B cell (primary cell): ENCODE measurements at regions not wholly inside any gene's neighbourhood (a gene's known extent, or its start where the extent isn't known, plus 50 kb on each side); places are given as distances from the start of the nearest gene placed in this dataset.

ENCODE experiments used
- EZH2 ChIP-seq: IDR thresholded peaks from 2 replicates; pipeline ENCODE4 v1.6.1; 2012; ENCODE audit warnings: borderline replicate concordance, low read depth, mild to moderate bottlenecking, moderate library complexity, low read length; ENCODE audit not compliant: insufficient read depth, poor library complexity, severe bottlenecking
- TF ChIP-seq, protein P1 (sequence below): fragments of 200-600 bp; IDR thresholded peaks from one replicate; pipeline ENCODE4 v1.8.0; 2022; ENCODE audit warnings: antibody characterized with exemption, mild to moderate bottlenecking

GRCh38 chr6:4371207-4371921, 236.0 kb upstream of the ECI2 start:
- TF ChIP-seq, protein P1, sequence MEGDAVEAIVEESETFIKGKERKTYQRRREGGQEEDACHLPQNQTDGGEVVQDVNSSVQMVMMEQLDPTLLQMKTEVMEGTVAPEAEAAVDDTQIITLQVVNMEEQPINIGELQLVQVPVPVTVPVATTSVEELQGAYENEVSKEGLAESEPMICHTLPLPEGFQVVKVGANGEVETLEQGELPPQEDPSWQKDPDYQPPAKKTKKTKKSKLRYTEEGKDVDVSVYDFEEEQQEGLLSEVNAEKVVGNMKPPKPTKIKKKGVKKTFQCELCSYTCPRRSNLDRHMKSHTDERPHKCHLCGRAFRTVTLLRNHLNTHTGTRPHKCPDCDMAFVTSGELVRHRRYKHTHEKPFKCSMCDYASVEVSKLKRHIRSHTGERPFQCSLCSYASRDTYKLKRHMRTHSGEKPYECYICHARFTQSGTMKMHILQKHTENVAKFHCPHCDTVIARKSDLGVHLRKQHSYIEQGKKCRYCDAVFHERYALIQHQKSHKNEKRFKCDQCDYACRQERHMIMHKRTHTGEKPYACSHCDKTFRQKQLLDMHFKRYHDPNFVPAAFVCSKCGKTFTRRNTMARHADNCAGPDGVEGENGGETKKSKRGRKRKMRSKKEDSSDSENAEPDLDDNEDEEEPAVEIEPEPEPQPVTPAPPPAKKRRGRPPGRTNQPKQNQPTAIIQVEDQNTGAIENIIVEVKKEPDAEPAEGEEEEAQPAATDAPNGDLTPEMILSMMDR, result no peak
- no peak for TF ChIP-seq EZH2
